ENCODE measurements at regions not wholly inside any gene's neighbourhood (a gene's known extent, or its start where the extent isn't known, plus 50 kb on each side); places are given as distances from the start of the nearest gene placed in this dataset.
"Not testable (repeated sequence)": the region's sequence is repeated elsewhere in the genome, so short reads cannot be mapped to it uniquely, and the experiment has no call there.

DNA sequence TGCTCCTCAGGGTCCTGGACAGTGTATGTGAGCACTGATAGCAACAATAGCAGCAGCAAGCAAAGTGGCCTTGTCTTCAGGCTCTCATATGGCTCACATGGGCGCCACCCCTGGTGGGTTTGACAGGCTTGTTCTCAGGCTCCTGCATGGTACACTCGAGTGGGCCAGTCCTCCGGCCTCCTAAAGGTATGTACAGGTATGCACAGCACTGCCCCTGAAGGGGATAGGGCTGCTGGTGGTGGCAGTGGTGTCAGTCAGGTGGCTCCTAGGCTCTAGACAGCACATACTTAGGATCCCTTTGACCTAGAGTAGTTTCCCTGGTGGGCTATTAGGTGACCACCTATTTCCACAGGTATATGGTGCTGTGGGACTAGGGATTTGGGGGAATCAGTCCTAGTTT lies 79.8 kb downstream of the LGALS9B start:
- not testable (repeated sequence) for DNase-seq

DNA sequence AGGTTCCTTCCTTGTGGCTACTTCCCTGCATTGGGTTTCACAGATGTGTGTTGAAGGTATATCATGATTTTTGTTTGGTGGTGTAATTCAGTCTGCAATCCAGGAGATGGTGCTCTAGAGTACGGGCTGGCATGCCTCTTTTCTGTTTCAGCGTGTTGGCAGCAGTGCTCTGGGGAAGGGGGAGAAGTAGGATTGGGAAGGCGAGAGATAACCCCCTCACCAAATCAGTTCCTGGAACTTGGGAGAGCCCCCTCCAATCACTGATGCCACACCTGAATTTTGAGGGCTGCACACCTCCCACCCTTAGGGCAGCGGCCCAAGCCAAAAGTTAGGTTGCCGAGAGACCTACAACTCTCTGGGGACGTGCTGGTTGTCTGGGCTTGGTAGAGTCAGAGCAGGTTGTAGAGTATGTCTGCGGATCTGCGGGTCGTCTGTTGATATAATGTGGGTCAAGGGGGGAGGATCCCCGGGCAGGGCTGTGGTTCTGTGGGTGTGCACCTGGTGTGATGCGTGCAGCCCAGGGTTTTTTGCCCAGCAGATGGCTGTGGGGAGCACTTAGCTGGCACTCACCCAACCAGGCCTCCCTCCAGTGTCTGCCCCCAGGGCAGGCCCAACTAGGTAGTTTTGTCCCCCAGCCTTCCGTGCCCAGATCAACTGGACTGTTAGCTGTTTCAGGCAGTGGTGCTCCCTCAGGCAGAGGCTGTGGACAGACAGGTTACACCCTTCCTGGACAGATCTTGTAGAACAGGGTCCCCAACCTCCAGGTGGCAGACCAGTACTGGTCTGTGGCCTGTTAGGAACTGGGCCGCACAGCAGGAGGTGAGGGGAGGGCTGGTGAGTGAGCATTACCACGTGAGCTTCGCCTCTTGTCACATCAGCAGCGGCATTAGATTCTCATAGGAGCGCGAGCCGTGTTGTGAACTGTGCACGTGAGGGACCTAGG lies 85.7 kb downstream of the LGALS9B start:
- DNase-seq: peak; percentile 56

DNA sequence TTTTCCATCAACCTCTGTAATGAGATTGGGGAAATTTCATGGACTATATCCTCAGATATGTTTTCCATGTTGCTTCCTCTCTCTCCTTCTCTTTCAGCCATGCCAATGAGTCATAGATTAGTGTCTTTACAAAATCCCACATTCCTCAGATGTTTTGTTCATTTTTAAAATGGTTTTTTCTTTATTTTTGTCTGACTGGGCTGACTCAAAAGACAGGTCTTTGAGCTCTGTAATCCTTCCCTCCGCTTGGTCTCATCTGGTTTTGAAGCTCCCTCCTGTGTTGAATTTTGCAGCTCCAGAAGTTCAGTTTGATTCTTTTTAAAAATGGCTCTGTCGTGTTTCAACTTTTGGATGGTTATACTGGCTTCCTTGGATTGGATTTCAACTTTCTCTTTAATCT lies 86.7 kb downstream of the LGALS9B start:
- DNase-seq: not testable (repeated sequence)

DNA sequence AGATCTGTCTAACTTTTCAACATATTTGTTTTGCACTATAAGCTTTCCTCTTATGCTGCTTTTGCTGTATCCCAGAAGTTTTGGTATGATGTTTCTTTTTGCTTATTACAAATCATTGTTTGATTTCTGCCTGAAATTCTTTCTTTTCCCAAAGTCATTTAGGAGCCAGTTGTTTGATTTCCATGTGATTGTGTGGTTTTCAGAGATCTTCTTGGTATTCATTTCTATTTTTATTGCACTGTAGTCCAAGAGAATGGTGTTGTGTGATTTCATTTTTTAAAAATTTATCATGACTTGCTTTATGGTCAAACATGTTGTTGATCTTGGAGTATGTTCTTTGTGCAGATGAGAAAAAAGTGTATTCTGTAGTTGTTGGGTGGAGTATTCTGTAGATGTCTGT lies 88.1 kb downstream of the LGALS9B start:
- DNase-seq: not testable (repeated sequence)

DNA sequence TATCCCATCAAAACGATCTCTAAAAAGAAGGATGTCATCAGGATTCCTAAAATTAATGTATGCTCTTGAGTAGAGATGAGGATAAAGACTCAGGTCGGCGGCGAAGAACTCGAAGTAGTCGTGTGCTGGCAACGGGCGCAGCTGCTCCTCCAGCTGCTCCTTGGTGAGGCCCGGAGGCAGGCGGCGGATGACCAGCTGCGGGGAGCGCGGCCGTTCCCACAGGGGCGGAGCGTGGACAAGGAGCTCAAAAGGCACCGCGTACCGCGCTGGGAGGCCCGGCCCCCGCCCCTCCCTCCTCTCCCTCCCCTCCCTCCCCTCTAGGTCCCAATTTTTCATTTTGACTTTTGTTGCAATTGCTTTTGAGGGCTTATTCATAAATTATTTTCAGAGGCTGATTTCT lies 90.7 kb downstream of the LGALS9B start:
- DNase-seq: not testable (repeated sequence)

DNA sequence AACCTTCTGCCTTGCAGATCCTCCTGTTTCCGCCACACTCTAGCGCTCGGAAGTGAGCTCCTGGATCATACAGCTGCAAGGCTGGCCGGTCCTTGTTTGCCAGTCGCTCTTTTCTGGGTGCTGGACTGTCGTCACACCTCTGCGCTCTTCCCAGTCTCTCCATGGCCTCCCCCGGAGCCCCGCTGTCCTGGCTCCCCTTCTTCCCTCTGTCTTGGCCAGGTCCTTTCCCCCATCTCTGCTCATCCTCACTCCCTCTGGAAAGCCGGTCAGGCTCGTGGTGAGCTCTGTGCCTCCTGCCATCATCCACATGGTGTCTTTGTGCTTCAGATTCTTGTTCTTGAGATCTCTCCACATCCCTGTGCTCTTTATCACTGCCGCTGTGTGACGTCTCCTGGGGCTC lies 91.6 kb downstream of the LGALS9B start:
- not testable (repeated sequence) for DNase-seq
